CD4-positive, alpha-beta T cell treated with Interleukin-1 beta for 1 hour (primary cell): ENCODE measurements at regions not wholly inside any gene's neighbourhood (a gene's known extent, or its start where the extent isn't known, plus 50 kb on each side); places are given as distances from the start of the nearest gene placed in this dataset.
"Not testable (repeated sequence)": the region's sequence is repeated elsewhere in the genome, so short reads cannot be mapped to it uniquely, and the experiment has no call there.

Experiments used
- DNase-seq, 2 donors: peaks; one replicate each; pipeline ENCODE4 v3.0.0-alpha.2; 2020 to 2022

DNA sequence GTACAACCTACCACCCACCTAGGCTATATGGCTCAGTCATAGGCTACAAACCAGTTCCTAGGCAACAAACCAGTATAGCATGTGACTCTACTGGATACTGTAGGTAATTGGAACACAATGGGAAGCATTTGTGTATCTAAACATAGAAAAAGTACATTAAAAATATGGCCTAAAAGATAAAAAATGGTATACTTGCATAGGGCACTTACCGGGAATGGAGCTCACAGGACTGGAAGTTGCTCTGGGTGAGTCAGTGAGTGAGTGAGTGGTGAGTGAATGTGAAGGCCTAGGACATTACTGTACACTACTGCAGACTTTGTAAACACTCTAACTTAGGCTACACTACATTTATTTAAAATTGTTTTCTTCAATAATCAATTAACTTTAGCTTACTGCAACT, 139.2 kb upstream of the RBPJ start:
- no peak for DNase-seq

DNA sequence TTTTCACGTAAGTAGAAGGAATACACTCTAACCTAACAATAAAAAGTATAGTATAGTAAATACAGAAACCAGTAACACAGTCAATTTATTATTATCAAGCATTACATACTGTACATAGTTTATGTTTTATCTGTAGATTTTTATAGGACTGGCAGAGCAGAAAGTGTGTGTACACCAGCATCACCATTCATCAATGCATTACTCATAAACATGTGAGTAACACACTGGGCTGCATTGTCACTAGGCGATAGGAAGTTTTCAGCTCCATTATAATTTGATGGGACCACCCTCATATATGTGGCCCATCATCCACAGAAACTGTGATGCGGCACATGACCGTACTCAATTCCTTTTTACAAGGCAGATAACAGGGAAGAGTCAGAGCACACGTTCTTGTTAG, 137.8 kb upstream of the RBPJ start:
- DNase-seq, result no peak

DNA sequence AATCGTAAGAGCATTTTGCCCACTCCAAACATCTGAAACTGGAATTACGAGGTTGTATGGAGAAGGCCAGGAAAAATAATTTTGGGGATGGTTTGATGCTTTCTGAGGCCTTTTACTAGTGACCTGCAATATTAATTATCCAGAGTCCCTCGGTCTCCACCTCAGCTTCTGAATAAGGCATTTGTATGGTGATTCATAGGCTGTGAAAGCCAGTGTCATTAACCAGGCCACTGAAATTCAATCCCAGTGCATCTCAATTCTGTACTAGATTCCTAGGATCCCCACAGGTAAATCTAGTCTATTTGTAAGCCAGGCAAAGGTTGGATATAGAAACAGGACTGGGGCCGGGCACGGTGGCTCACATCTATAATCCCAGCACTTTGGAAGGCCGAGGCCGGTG, 135.4 kb upstream of the RBPJ start:
- no peak for DNase-seq

DNA sequence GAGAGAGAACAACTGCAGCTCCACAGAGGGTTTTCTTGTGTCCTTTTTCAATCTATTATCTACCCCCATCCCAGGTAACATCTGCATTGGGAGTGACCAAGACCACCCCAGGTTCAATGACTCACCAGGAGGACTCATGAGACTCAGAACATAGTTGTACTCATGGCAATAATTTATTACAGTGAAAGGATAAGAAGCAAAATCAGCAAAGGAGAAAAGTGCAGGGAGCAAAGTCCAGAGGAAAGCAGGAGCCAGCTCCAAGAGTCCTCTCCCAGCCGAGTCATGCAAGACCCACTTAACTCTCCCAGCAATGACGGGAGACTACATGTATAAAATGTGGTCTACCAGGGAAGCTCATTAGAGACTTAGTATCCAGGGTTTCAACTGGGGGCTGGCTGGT, 129.5 kb upstream of the RBPJ start:
- DNase-seq, result no peak

- no peak for DNase-seq
Observed at GRCh38 chr4:26192899-26193869, 127.6 kb upstream of the RBPJ start.

- DNase-seq, result no peak
Observed at GRCh38 chr4:26194764-26195163, 126.0 kb upstream of the RBPJ start.

DNA sequence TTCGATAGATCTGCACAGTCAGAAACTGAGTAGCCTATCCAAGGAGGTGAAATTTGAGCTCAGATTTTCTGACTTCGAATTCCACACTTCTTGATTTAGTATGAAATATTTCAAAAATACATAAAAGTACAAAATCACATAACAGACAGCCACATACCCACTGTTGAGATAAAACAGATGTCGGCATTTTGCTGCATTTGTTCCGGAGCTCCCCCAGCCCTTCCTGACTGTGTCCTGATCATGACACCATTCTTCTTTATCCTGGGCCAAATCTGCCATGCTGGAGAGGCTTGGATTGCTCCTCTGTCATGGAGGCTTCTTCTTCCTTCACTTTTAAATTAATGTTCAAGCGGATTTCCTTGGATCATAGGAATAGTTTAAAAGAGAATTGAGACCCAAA, 124.2 kb upstream of the RBPJ start:
- no peak for DNase-seq

DNA sequence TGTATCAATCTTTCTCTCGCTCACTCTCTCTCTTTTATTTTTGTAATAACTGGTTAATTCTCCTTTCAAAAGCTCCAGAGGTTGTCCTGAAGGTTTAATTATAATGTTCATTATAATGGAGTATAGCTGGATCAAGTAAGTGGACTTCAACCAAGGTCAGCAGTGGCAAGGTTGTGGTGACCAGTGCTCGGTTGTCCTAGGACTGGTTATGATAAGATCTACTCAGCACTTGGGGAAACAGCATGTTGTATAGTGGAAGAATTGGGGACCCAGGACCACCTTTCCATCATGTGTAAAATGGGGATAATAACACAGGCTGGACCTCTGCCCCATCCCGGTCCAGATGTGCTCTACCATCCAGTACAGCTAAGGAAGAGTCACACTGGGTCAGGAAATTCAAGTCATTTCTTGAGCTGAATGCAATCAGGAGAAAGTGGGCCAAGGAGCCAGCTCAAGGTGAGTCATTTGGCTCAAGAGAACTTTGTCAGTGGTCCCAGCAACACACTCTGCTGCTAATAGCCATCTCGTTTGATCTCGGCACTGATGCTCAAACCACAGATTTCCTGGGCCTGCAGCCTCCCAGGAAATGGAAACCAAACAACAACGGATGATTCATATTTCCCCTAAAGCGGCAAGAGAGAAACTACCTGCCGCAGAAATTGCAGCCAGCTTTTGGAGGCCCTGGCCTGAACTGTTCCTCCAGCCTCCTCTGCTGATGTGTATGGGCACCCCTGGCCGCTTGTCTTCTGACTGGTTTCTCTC, 123.6 kb upstream of the RBPJ start:
- DNase-seq, result peak; percentile 63 to 74

- not testable (repeated sequence) for DNase-seq
Observed at GRCh38 chr4:26198931-26199330, 121.9 kb upstream of the RBPJ start.

- no peak for DNase-seq
Observed at GRCh38 chr4:26199596-26199995, 121.2 kb upstream of the RBPJ start.

DNA sequence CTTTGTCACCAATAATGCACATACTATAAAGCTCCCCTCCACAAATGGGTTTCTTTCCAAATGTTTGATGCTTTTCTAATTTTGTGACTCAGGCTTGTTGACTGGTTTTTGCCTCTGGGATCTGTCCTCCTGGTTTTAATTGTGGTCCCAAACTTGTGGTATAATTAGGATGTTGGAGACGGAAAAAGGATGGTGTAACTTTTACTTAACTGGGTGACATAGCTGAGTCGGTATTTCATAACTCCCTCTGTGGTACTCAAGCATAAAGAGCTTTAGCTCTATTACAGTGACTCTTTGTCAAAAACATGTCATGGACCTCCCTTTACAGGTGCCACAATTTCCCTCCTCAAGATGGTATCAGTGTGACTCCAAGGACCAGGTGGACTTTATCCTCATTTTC, 119.7 kb upstream of the RBPJ start:
- DNase-seq, result no peak

- peak in 1 of 2 donors; percentile 41 for DNase-seq
Observed at GRCh38 chr4:26204249-26204825, 116.5 kb upstream of the RBPJ start.

DNA sequence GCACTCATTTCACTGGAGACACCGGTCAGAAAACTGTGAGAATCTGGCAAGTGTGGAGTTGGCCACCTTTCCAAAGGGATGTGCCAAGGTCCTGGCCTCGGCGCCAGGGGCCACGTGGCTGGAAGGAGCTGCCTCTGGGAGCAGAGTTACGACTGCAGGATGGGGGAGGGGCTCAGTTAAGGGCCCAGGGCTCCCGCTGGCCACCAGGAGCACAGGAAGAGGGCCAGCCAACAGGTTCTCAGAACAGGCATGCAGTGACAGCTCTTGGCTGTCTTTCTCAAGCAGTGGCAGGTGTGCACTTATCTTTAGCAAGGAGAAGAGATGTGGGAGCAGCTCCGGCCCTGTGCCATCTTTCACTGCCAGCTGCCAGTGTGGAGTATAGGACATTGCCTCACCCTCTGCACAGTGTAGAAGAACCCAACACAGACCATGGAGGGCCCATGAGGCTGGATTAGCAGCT, 115.9 kb upstream of the RBPJ start:
- DNase-seq, result no peak

DNA sequence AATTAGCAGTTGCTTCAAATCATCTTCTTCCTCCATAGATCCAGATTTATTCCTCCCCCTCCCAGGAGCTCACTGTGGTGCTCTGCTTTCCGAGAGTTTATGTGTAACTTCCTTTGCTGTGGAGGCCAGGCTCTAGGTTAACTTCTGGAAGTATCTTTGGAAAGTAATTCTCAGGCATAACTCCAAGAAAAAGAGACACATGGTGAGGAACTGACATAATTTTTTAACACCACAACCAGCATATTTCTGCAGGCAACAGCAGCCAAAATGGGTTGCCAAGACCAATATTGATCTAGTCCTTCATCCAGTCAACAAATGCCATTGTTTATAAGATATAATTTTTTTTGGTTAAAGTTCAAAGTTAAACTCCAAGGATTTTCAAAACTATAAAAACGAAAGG, 114.5 kb upstream of the RBPJ start:
- DNase-seq, result no peak

GRCh38 chr4:26206999-26207398, 113.8 kb upstream of the RBPJ start:
- DNase-seq, result no peak

- no peak for DNase-seq
Observed at GRCh38 chr4:26207631-26208030, 113.2 kb upstream of the RBPJ start.

DNA sequence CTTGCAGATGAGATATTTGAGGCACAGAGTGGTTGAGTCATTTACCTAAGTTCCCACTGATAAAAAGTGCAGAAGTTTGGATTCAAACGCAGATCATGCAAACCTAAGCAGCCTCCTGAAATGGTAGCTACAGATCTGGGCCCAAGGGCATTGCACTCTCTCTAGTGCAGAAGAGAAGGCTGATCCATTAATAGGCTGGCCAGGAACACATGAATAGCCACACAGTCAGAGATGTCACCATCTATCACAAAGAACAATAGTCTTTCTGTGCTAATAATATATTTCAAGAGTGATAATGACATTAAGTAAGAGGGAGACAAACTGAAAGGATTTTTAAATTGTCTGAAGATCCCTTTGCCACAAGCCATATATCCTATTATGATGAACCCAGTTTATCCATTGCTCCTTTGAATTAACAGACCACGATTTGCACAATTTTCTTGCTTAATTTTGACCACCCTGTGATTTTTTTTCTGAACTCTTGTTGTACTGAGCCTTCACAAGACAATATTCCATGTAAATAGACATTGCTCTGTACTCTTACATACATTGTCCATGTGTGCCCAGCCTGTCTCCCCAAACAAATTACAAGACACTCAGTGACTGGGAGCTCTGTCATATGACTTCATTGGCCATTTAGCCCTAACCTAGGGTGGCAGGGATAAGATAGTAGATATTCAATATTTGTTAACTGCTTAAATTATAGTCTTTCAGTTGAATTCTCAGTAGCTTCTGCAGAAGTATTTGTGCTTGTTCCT, 112.4 kb upstream of the RBPJ start:
- DNase-seq, result no peak

GRCh38 chr4:26209378-26209777, 111.4 kb upstream of the RBPJ start:
- DNase-seq, result not testable (repeated sequence)

GRCh38 chr4:26212528-26212927, 108.3 kb upstream of the RBPJ start:
- no peak for DNase-seq

DNA sequence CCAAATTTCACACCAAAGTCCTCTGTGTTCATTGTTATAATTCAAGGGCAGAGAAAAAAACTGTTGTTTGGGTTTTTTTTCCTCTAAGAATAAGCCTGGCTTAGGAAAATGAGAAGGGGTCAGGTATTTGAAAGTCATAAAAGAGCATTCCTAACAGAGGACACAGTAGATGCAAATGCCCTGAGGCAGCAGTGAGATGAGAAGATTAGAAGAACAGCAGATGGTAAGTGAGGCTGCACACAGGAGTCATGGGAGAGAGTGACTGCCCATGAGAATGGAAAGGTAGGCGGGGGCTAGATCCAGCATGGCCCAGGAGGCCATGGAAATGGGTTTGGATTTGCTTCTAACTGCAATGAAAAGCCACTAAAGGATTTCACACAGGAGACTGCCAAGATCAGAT, 107.5 kb upstream of the RBPJ start:
- no peak for DNase-seq

DNA sequence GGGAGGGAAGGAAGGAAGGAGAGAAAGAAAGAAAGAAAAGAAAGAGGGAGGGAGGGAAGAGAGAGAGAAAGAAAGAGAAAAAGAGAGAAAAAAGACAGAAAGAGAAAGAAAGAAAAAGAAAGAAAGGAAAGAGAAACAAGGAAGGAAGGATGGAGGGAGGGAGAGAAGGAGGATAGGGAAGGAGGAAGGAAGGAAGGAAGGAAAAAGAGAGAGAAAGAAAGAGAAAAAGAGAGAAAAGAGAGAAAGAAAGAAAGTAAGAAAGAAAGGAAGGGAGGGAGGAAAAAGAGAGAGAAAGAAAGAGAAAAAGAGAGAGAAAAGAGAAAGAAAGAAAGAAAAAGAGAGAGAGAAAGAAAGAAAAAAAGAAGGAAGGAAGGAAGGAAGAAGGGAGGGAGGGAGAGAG, 105.8 kb upstream of the RBPJ start:
- DNase-seq, result no peak

DNA sequence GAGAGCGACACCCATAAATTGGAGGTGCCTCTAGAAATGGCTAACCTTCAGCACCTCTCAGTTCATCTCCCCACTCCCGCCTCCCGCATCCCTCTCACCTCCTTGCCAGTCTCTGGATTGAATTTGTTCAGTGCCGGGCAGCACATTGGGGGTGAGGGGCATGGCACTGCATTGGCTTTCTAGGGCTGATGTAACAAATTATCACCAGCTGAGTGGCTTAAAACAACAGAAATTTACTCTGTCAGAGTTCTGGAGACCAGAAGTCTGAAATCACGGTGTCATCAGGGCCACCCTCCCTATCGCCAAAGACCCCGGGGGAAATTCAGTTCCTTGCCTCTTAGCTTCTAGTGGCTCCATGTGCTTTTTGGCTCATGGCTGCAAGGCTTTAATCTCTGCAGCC, 105.1 kb upstream of the RBPJ start:
- no peak for DNase-seq

- no peak for DNase-seq
Observed at GRCh38 chr4:26217481-26217880, 103.3 kb upstream of the RBPJ start.
